HUES48 (cell line): ENCODE measurements at regions not wholly inside any gene's neighbourhood (a gene's known extent, or its start where the extent isn't known, plus 50 kb on each side); places are given as distances from the start of the nearest gene placed in this dataset.

Experiments used
- H3K27ac ChIP-seq: one replicate; pipeline ENCODE4 v1.7.0; 2013; ENCODE audit warnings: low read depth, low read length, inconsistent platforms
- H3K27me3 ChIP-seq: 2 replicates; pipeline ENCODE4 v1.6.1; 2013; ENCODE audit warnings: mild to moderate bottlenecking, low read length; ENCODE audit not compliant: control insufficient read depth, insufficient read depth
- H3K36me3 ChIP-seq: 2 replicates; pipeline ENCODE4 v1.6.1; 2013; ENCODE audit warnings: low read length; ENCODE audit not compliant: control insufficient read depth, insufficient read depth
- H3K4me1 ChIP-seq: 2 replicates; pipeline ENCODE4 v1.6.1; 2013; ENCODE audit warnings: mild to moderate bottlenecking, low read length; ENCODE audit not compliant: control insufficient read depth, insufficient read depth
- H3K4me3 ChIP-seq: 2 replicates; pipeline ENCODE4 v1.5.1; 2013; ENCODE audit warnings: mild to moderate bottlenecking, low read depth, low read length
- H3K9ac ChIP-seq: 2 replicates; pipeline ENCODE4 v1.6.1; 2013; ENCODE audit warnings: mild to moderate bottlenecking, low read depth, low read length, moderate library complexity
- H3K9me3 ChIP-seq: 2 replicates; pipeline ENCODE4 v1.6.1; 2013; ENCODE audit warnings: low read length; ENCODE audit not compliant: control insufficient read depth, insufficient read depth

DNA sequence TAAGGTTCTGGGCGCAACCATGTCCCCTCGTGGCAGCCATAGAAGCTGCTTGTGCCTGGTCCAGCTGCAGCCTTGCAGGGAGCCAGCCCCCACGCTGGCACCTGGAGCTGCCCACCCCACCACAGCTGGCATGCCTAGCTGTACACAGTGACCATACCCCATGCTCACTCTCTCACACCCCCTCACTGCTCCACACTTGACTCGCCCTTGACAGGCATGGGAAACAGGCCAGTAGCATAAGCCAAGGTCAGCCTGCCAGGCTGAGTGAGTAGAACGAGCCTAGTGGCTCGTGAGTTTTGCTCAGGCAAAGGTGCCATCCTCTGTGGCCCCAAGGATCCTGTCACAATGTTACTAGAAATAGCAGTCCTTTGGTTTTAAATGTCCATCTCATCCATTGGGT, 52.7 kb upstream of the CADM2 start:
- Histone ChIP-seq H3K27me3 (no peaks in the 10 kb centered on the region), H3K9ac (no peak overlapping the region), H3K27ac (no peak overlapping the region), H3K36me3 (no peaks in the 10 kb centered on the region), H3K9me3 (peaks cover 9% of the 10 kb centered on the region), H3K4me3 (no peak overlapping the region), H3K4me1 (no peaks in the 10 kb centered on the region)
